ENCODE measurements at regions not wholly inside any gene's neighbourhood (a gene's known extent, or its start where the extent isn't known, plus 50 kb on each side); places are given as distances from the start of the nearest gene placed in this dataset.
A peak's percentile ranks its signal among the peaks of the same experiment; 100 is the strongest.

DNA sequence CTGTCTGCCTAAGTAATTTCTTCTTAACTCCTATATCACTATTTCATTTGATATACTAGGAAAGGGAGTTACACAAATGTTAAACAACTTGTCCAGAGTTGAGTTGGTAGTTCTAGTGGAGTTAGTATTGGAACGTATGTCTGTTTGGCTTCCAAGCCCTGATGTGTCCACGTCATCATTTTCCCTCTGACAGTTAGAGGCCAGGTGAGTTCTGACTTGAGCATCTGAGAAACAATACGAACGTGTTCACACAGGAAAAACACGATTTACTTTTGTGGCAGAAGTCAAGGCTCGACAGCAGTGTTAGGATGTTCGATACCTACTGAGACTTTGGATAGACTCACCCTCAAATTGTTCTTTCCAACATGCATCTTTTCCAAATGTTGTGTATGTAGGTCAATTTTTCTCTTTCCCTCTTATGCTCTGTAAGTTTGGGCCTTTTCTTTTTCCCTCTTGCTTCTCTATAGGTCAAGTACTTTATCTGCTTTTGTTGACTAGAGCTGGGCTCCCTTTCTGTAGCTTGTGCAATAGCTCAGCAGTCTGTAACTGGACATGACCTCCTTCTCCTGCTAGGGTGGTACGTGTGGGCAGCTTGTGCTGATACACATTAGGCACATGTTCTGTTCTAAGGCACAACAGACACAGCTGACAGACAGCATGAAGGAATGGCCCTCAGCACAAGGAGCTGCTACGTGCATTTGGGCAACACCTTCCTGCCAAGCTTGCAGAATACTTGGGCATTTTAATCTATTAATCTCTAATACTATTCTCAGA, 222.9 kb downstream of the PTEN start:
- no peak for DNase-seq

DNA sequence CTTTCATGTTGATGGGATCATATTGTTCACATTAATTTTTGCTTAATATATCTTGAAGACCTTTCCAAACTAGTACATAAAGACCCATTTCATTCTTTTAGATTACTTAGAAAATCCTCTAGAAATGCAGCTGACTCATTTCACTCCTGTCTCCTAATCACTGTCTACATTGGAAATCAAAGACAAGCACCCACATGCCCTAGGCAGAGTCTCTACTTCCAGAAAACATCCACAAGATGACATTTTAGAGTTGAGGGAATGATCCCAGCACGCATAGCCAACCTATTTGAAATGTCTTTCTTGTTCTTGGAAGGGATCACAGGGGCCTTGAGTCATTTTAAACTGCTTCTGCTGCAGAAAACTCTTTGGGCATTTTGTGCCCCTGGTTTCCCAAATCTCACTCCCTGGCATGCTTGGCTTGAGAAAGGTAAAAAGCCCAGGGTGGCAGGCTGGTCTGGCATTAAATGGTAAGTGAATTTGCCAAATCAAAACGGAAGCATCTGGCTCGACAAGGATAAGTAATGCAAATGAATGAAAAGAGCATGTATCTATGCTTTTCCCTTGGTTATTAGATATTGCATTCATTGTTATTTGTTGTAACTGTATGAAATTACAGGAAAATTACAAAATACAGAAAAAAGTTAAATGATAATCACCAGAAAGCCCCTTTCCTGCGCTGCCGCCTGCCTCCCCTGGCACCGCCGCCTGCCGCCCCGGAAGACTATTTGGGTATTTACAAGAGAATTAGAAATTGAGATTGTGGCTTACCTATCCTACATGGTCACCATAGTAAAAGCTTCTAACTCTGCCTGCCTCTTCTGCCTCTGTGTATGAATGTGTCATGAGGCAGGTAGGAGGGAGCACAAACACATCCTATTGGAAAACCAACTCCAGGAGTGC, 225.3 kb downstream of the PTEN start:
- DNase-seq: no peak

DNA sequence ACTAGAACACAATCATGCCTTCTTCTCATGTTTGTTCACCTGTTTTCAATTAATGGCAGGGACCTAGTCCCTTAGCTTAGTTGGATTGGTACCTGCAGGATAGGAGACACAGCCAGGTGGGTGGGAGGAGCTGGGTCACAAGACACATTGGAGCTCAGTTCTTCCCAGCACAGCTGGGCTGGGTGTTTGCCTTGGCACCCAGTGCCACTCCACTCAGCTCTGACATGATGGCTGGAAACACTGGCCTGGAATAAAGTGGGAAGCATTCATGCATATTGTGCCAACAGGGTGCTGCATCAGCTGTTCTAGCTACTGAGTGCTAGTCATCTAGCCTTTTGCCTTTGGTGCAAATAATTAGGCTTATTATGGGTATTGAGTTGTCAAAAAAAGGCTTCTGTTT, 226.1 kb downstream of the PTEN start:
- no peak for DNase-seq

DNA sequence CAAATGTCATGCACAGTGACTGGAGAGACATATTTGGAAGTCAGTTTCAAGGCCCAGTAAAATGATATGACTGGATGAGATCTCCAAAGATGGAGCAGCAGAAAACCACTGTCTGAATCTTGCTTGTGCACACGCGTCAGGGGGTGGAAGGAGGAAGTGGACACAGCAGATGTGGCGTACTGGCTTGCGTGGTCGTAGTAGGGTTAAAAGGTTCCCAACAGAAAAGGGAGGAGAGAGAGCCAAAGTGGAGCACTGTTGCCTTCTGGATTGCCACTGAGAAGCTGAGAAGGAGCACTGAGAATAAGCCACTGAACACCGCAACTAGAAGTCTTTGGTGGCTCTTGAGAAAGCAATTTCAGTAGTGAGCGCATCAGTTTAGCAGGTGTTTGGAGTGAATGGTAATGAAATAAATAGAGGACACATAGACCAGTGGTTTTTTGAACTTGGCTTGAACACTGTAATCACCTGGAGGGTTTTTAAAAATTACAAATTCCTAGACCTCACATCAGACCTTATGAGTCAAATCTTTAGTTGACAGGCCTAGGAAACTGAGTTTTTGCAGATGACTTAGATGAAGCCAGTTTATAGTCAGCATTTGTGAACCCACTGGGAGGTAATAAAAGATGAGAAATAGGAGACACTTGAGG, 227.3 kb downstream of the PTEN start:
- DNase-seq: no peak

DNA sequence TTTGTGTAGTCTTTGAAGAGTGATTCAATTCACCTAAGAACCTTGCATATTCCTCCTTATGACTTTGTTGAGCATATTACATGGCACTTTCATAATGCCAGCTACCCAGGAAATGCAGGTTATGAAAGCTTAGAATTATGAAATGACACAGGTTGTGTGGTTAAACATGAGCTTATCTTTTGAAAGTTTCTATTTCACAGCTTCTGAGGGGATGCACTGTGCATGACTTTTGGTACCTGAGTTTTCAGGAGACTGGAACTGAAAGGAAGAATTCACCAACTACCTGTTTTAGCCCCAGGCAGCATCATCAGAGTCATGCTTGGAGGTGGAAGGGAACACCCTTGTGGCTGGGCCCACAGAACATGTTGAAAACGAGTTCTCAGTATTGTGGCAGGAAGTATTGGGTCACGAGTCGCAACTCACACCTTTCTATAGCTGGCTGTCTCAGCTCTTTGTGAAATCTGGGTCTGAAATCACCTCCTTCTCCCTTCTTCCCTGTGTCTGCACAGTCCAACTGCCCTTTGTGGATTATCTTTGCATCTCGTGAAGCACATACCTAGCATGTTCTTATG, 228.2 kb downstream of the PTEN start:
- no peak for DNase-seq

DNA sequence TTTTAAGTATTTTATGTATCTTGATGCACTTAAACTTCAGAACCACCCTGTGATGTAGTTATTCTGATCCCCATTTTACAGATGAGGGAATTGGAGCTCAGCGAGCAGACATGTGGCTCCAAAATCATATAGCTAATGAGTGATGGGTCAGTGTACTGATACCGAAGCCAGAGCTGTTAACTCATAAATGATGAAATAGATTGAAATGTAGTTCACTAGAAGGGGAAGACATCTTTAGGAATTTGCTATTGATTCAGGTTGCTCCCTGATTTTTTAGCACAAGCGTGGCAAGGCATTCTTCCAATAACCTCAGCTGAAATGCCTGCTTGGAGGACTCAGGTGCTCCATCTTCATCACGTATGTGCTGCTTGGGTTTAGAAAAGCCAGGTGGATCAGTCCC, 228.8 kb downstream of the PTEN start:
- DNase-seq: no peak

DNA sequence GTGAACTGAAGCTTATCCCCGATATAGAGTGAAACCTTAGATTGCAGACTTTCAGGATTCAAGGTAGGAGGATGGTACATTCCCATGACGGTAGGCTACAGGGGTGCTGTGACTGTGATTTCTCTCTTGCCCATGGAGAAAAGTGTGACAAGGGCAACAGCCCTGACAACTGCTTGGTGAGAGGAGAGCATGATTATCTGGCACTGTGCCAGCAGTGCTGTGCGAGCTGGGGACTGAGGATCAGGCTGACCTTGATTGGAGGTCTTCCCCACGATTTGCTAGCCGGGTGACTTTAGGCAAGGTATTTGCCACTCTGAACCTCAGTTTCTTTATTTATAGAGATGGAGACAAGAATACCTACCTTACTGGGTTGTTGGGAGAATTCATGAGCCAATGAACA, 229.5 kb downstream of the PTEN start:
- DNase-seq: peak; percentile 15

DNA sequence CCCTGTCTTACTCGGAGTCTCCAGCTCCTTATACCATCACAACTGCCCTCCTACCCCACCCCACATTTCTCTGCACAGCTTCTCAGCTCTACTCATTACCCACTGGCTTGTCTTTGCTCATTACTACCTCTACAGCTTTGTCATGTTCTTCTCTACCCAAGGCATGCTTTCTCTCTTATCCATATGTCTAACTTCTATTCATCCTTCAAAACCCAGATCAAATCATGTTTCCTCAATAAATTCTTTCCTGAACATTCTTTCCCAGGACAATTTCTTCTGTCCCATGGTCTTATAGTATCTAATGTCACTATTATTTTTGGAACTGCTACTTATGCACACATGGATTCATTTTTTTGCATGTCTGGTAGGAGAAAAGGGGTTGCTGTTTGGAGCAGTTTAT, 231.4 kb downstream of the PTEN start:
- DNase-seq: no peak

DNA sequence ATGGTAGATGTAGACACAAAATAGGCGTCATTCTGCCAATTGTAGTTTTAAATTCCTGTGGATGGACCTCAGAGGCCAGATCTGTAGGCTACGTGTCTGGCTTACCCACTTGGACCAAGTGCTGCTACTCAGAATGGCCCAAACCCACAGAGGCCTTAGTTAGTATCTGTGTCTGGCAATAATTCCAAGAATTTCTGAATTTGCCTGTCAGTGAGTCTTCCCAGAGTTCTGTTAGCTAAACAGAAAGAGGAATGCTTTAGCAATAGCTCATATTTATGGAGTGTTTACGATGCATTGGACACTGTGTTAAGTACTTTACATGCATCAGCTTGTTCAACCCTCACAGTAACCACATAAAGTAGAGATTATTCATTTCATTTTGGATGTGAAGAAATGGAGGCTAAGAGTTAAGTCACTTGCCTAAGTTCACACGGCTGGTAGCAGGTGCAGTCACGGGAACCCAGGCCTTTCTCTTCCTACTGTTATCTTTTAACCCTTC, 231.8 kb downstream of the PTEN start:
- DNase-seq: no peak

DNA sequence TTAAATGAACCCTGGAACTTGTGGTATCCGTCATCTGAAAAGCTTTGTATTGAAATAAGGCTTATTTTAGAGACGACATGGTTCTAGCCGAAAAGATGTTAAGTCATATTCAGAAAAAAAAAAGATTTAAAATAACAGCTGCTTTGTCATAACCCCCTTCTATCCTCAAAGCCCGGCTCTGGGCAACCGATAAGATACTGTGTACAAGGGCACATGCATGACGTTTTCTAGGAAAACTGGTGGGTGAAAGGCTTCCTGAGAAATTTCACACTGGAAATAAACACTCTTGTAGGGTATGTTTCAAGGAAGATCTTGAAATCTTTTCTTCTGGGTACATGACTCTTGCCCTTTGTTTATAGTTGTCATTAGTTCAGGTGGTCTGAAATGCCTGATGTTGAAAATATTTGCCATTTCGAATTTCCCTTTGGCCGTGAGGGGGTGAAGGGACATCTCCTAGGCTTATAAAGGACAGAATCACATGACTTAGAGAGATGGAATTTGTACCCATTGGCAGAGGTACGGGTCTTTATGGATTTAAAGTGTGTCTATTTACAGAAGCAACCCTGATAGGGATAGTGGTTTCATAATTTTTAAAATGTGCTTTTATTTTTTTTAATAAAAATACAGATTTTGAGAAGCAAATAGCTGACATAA, 232.5 kb downstream of the PTEN start:
- no peak for DNase-seq

DNA sequence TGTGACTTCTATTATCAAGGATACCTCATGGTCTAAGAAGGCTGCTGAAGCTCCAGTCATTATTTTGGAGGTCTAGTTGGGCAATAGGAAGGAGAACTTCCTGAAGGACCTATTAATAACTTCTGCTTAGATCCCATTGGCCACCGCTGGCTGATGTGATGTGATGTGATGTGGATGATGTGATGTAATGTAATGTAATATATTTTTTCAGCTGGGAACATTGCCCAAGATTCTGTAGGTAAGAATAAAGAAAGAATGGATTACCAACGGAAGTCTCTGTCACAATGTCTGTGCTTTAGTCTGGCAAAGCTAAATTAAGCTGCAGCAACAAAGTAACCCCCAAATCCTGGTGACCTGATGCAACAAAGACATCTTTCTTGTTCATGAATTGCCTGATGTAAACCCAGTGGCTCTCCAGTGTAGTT, 233.7 kb downstream of the PTEN start:
- no peak for DNase-seq

DNA sequence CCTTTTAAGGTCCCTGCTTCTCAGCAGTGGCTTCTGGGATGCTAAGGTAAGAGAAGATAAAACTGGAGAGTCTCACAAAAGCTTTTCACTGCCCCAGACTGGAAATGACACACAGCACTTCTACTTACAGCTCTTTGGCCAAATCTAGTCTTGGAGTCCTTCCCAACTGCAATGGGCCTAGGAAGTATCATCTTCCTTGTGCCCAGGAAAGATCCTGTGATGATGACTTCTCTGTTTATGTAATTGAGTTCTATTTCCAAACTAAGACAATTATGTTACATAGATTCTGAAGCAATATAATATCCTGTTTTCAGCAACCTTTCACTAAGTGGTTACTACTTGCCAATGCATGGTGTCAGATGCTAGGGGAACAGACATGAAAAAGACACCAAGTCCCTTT, 234.1 kb downstream of the PTEN start:
- no peak for DNase-seq

DNA sequence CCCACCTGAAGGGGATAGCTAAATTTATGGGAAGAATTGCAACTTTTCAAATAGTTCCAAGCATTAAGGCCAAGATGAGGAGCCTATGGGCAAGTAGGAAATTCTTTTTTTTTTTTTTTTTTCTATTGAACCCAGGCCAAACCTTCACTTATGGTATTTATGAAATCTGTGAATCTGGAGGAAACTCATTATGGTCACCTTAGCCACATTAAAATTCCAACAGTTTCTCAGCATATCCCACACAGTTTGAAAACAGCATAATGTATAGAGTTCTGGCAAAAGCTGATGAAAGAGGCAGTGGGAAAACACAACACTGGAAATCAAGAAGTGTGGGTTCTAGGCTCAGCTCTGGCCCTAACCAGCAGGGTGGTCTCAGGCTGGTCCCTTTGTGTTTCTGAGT, 236.9 kb downstream of the PTEN start:
- DNase-seq: no peak

DNA sequence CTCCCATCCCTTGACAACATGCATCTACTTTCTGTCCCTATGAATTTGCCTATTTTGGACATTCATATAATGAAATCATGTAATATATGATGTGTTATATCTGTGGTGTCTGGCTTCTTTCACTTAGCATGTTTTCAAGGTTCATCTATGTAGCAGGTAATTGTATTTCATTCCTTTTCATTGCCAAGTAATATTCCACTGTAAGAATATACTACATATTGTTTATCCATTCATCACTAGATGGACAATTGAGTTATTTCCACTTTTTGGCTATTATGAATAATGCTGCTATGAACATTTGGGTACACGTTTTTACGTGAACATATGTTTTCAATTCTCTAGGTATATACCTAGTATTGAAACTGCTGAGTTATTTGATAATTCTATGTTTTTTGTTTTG, 238.2 kb downstream of the PTEN start:
- DNase-seq: no peak

DNA sequence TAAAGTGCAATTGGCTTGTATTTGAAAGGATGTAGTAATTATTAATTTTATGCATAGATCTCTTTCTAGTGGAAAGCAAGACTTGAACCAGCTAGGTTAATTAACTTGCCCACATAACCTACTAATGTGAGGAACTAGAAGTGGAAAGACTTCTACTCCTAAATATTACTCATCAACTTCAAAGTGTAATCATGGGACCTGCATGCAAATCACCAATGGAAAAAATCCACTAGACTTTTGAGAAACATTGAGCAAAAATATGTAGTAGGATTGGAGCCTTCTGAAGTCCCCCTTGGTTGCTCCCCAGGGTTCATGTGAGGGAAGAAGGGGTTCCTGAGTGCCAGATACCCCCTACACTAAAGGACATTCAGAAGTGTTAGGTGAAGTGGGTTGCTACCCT, 240.2 kb downstream of the PTEN start:
- DNase-seq: no peak

DNA sequence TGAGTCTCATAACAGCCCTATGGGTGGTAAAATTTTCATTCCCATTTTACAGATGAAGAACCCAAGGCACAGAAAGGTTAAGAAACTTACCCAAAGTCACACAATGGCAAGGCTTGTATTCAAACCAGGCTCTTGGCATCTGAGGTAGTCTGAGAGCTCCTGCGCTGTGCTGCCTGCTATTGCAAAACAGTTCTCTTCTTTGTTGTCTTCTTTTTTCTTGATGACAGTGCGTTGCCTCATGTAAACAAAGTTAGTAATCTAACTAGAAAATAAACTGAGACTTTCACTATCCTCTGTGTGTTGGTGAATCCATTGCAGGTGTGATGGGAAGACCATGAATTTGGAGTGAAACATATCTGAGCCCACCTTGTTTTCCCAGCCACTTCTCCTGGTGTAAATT, 240.8 kb downstream of the PTEN start:
- no peak for DNase-seq

DNA sequence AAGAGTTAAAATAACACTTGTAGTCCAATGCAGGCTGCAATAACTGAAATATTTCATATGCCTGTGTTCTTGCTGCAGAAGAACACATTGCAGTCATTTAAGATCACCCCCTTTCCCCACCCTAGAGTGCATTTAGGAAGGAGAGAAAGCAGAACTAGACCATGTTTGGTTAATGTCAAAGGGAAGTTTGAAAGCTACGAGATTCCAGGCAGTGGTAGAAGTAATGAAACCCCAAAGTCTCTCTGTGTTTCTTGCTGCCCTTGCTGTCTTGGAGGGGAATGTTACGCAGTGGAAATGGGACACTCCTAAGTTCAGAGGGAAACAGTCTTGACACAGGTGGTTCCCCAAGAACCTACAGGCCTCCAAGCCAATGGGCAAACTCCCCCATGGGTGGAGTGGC, 242.9 kb downstream of the PTEN start:
- no peak for DNase-seq

DNA sequence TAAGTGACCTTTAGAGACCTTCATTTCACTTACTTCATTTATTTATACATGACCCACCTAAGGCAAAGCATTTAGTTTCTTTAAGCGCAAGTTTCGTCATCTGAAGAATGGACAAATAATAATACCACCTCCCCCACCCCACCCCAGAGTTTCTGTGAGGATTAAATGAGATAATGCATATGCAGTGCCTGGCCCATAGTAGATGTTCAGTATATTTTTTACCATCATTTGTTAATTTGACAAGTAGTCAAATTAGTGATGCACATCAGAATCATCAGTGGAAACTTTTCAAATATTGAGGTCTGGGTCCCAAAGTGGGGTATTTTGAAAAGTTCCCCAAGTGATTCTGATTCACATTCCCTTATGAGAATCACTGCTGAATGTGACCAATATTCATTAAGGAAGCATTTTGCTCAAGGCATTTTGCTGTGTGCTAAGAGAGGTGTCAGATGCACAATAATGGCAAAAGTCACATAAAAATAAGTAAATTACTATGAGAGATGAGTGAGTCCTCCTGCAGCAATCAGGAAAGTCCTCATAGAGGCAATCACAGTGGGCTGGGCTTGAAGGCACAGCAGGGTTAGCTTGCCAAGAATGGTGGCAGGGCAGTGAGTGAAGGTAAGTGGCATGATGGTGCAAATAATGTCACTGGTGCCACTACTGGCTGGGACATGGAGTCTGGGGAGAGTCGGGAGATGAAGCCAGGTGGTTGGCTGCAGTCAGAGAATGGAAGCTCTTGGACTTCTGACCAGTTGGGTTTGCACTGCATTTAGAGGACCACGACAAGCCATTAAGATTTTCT, 244.1 kb downstream of the PTEN start:
- DNase-seq: no peak

DNA sequence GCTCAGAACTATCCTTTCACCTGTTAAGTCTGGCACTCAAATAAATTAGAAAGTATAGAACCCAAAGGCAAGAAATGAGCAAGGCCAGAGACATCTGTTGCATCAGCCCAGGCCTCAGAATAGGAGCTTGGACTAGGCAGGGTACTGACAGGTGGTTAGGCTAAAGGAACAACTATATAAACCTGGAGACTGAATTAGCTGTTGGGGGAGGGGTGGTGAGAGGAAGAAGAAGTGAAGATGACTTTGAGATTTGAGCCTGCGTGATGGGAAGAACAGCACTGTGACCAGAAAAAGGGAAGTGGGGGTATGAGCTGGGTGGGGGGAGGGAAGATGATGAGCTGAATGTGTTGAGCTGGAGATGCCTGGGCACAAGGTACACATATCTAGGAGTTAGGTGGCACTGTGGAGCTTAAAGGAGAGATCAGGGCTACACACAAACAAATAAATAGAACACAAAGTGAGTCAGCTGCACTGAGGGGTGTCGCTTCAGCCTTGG, 244.7 kb downstream of the PTEN start:
- DNase-seq: peak; percentile 15

DNA sequence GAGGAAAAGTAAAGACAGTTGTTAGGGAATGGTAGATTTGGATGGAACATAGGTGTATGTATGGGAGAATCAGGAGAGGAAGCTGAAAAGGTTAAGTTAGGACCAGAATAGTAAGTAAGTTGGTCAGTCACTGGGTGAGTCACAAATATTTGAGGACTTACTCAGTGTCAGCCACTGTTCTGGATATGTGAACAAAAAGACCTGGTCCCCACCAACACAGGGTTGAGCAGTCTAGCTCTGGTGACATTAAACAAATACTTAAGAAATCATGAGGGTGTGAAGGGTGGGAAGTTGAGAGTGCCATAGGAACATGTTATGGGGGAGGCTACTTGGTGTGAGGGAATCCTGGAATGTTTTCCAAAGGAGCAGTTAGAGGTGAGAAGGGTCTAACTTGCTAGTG, 246.9 kb downstream of the PTEN start:
- DNase-seq: no peak

DNA sequence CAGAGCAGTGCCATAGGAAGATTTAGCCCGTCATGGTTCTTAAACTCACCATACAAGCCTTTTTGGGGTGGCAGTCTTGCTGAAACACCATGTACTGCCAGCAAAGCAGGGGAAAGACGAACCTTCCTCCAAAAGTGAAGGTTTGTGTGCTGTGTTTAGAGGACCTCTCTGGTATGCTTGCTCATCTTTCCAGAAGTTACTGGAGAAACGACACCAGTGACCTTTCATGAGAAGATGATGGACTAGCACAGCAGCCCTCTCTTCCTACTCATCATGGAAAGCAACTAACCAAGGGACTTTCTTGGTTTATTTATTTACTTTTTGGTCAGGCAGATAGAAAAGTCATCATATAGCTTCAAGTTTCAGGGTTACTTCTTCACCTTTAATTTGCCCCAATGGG, 247.4 kb downstream of the PTEN start:
- DNase-seq: no peak

DNA sequence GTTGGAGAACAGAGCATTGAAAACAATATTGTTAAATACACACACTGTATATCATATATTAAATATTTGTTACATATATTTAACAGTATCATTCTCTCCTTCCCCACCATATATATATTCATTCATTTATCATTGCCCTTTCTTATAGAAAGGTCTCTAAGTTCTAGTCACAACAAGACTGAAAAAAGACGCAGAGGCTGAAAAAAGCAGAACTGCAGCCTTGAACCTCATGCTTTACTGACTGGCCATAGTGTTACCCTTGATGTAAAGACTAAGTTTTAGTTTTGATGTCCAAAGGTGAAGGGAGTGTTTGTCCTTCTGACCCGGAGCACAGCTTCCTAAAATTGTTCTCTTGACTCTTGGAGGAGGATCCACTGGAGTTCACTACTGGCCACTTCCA, 247.9 kb downstream of the PTEN start:
- DNase-seq: no peak

Measured in hematopoietic multipotent progenitor cell treated with erythropoietin and hydrocortisone succinate and interleukin-3 and kit ligand, for 8 days (in vitro differentiated cells).